Prostate gland (tissue), 2 donors: ENCODE measurements at regions not wholly inside any gene's neighbourhood (a gene's known extent, or its start where the extent isn't known, plus 50 kb on each side); places are given as distances from the start of the nearest gene placed in this dataset.

Experiments
- CTCF ChIP-seq, 4 experiments: fragments of 200-600 bp in 2 of 4; fragments of 450-650 bp in 2 of 4; sonication (generic) in 2 of 4; IDR thresholded peaks; 1 replicate in 3 of 4; 2 replicates in 1 of 4; pipeline ENCODE4 v1.5.1; 2016 to 2019; ENCODE audit warnings: antibody characterized with exemption in 4 of 4, mild to moderate bottlenecking in 2 of 4, moderate library complexity in 2 of 4
- POLR2A ChIP-seq: fragments of 450-650 bp; IDR thresholded peaks from one replicate; pipeline ENCODE4 v1.6.1; 2016; ENCODE audit warnings: antibody characterized with exemption, mild to moderate bottlenecking

- TF ChIP-seq CTCF (IDR thresholded peaks at IDR 0.05), result no peak
- TF ChIP-seq POLR2A, result no peak
Observed at GRCh38 chr13:73194310-73194709, 135.5 kb downstream of the KLF5 start.
